CD4-positive, alpha-beta T cell (primary cell): ENCODE measurements at regions not wholly inside any gene's neighbourhood (a gene's known extent, or its start where the extent isn't known, plus 50 kb on each side); places are given as distances from the start of the nearest gene placed in this dataset.

Source experiments
- ATAC-seq: fragments of 200-7000 bp; cut with Tn5 transposase; one replicate; pipeline ENCODE4 v1.10.0; 2022; ENCODE audit warnings: mild to moderate bottlenecking; ENCODE audit not compliant: poor library complexity
- CTCF ChIA-PET: fragments of 350-600 bp; sonication (Branson Sonifier 250); formaldehyde crosslinking; loops from one replicate; lab custom pipeline; 2021; ENCODE audit warnings: antibody characterized with exemption, inconsistent platforms; lab: Charles Lee
- POLR2A ChIA-PET: fragments of 350-600 bp; sonication (Branson Sonifier 250); formaldehyde crosslinking; loops from one replicate; lab custom pipeline; 2021; ENCODE audit warnings: antibody characterized with exemption, inconsistent platforms; lab: Charles Lee
- DNase-seq, 14 experiments: peaks; one replicate each; pipeline ENCODE4 v3.0.0-alpha.2; 2013 to 2020; ENCODE audit warnings: mixed read lengths in 2 of 14
- H3K27ac ChIP-seq, 2 donors: one replicate each; pipeline versions ENCODE4 v1.5.1 to v1.7.0; 2013; ENCODE audit warnings: low read length in 2 of 2, low read depth in 1 of 2, mild to moderate bottlenecking in 1 of 2
- H3K27me3 ChIP-seq, 2 experiments: 1 replicate in 1 of 2; 2 replicates in 1 of 2; pipeline versions ENCODE4 v1.6.1 to v1.7.0; 2013; ENCODE audit warnings: low read length in 2 of 2, control low read depth in 1 of 2, mild to moderate bottlenecking in 1 of 2, moderate library complexity in 1 of 2; ENCODE audit not compliant: insufficient read depth in 2 of 2, control insufficient read depth in 1 of 2
- H3K36me3 ChIP-seq: one replicate; pipeline ENCODE4 v1.6.1; 2013; ENCODE audit warnings: low read length, control low read depth; ENCODE audit not compliant: insufficient read depth
- H3K4me1 ChIP-seq: one replicate; pipeline ENCODE4 v1.6.1; 2013; ENCODE audit warnings: low read length, control low read depth; ENCODE audit not compliant: insufficient read depth
- H3K4me3 ChIP-seq: one replicate; pipeline ENCODE4 v1.5.1; 2013; ENCODE audit warnings: mild to moderate bottlenecking, low read length, moderate library complexity
- H3K9me3 ChIP-seq, 2 experiments: 1 replicate in 1 of 2; 2 replicates in 1 of 2; pipeline versions ENCODE4 v1.6.1 to v1.7.0; 2013; ENCODE audit warnings: low read length in 2 of 2, mild to moderate bottlenecking in 2 of 2, control low read depth in 1 of 2, moderate library complexity in 1 of 2; ENCODE audit not compliant: control insufficient read depth in 1 of 2, insufficient read depth in 1 of 2
- H3K27ac Mint-ChIP-seq: one replicate; pipeline ENCODE4 v1.8.0; 2020; ENCODE audit warnings: mixed read lengths
- H3K27me3 Mint-ChIP-seq: one replicate; pipeline ENCODE4 v1.8.0; 2021; ENCODE audit warnings: mixed read lengths
- H3K36me3 Mint-ChIP-seq: one replicate; pipeline ENCODE4 v1.8.0; 2021; ENCODE audit warnings: low read depth, mixed read lengths
- H3K4me1 Mint-ChIP-seq: one replicate; pipeline ENCODE4 v1.8.0; 2021; ENCODE audit warnings: low read depth, mixed read lengths
- H3K4me3 Mint-ChIP-seq: one replicate; pipeline ENCODE4 v1.8.0; 2020; ENCODE audit warnings: mild to moderate bottlenecking, mixed read lengths
- H3K9me3 Mint-ChIP-seq: one replicate; pipeline ENCODE4 v1.8.0; 2020; ENCODE audit warnings: mixed read lengths
- intact Hi-C, 2 experiments: fragments of 100-400 bp; cut with DNase I in 1 of 2; cut with micrococcal nuclease in 1 of 2; formaldehyde crosslinking; loops; one replicate each; pipeline versions ENCODE4 v1.15.1 to v1.9.0; 2023 to 2025; cut with DNase I, micrococcal nuclease
- TF ChIP-seq, protein P1 (sequence below): fragments of 200-600 bp; IDR thresholded peaks from one replicate; pipeline ENCODE4 v1.8.0; 2022; ENCODE audit warnings: antibody characterized with exemption, mild to moderate bottlenecking

DNA sequence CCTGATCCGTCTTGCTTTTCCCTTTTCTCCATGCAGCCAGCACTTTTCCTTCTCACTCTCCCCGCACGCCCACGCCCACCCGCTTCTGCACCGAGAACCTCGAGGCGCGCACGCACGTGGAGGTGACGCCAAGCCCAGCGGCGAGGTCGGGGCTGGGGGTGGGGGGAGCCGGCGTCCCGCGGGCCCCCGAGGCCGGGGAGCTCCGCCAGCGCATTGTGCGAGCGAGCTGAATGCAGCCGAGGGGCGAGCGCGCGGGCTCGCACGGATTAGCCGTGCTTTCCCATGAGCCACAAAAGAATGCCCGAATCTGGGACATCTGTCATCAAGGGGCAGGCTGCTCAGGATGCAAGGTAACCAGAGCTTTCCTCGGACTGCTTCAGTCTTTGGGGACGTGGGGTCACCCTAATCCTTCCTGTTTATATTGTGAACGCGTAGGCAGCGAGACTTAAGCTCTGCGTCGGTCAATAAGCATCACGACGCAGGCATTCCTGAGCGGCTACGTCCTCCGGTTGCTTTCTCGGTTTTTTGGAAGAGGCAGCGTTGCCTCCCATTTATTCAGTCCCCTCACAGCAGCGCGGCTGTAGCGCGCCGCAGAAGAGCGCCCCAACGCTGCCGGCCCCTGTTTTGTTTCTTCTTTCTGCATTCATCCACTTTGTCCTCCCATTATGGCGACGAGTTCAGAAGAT is 67.3 kb upstream of the AKT3 start:
- Mint-ChIP-seq H3K9me3 (no peaks in the 10 kb centered on the region), H3K27me3 (peaks cover 73% of the 10 kb centered on the region), H3K4me3 (peak overlapping the region; percentile 87), H3K27ac (no peak overlapping the region), H3K4me1 (peaks cover 15% of the 10 kb centered on the region), H3K36me3 (no peaks in the 10 kb centered on the region)
- ATAC-seq (peak; percentile 37), DNase-seq (peak in 5 of 14 experiments; percentile 2 to 28 (median 14))
- no peaks in the 10 kb centered on the region for H3K9me3 ChIP-seq
- intact Hi-C loops, result no loop called here
- ChIA-PET CTCF (no interaction called here), POLR2A (interaction anchor here (0.7 to 1.2 kb wide), 2 partner anchors 17 to 537 kb away, joined by 3 read pairs; no protein-coding TSS in a partner anchor)
- TF ChIP-seq, protein P1, sequence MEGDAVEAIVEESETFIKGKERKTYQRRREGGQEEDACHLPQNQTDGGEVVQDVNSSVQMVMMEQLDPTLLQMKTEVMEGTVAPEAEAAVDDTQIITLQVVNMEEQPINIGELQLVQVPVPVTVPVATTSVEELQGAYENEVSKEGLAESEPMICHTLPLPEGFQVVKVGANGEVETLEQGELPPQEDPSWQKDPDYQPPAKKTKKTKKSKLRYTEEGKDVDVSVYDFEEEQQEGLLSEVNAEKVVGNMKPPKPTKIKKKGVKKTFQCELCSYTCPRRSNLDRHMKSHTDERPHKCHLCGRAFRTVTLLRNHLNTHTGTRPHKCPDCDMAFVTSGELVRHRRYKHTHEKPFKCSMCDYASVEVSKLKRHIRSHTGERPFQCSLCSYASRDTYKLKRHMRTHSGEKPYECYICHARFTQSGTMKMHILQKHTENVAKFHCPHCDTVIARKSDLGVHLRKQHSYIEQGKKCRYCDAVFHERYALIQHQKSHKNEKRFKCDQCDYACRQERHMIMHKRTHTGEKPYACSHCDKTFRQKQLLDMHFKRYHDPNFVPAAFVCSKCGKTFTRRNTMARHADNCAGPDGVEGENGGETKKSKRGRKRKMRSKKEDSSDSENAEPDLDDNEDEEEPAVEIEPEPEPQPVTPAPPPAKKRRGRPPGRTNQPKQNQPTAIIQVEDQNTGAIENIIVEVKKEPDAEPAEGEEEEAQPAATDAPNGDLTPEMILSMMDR, result no peak
- H3K36me3 ChIP-seq, result no peaks in the 10 kb centered on the region
- H3K27me3 ChIP-seq, result peaks cover 30 to 33% of the 10 kb centered on the region in 2 experiments
- peak overlapping the region; percentile 55 for H3K4me3 ChIP-seq
- peaks cover 19% of the 10 kb centered on the region for H3K4me1 ChIP-seq
- no peak overlapping the region for H3K27ac ChIP-seq

- H3K36me3 ChIP-seq, result no peaks in the 10 kb centered on the region
- TF ChIP-seq, protein P1, result no peak
- peaks cover 63% of the 10 kb centered on the region for H3K27me3 Mint-ChIP-seq
- H3K9me3 Mint-ChIP-seq, result no peaks in the 10 kb centered on the region
- no peak overlapping the region for H3K4me3 ChIP-seq
- H3K36me3 Mint-ChIP-seq, result no peaks in the 10 kb centered on the region
- ATAC-seq (no peak), DNase-seq (no peak)
- CTCF ChIA-PET, result no interaction called here
- POLR2A ChIA-PET, result no interaction called here
- no peaks in the 10 kb centered on the region for H3K9me3 ChIP-seq
- H3K4me3 Mint-ChIP-seq, result peak overlapping the region; percentile 3
- H3K4me1 Mint-ChIP-seq, result peaks cover 15% of the 10 kb centered on the region
- H3K27ac Mint-ChIP-seq, result no peak overlapping the region
- no peak overlapping the region for H3K27ac ChIP-seq
- H3K4me1 ChIP-seq, result peaks cover 19% of the 10 kb centered on the region
- intact Hi-C loops, result no loop called here
- H3K27me3 ChIP-seq, result peaks cover 30% of the 10 kb centered on the region in 2 experiments
Observed at GRCh38 chr1:243916160-243916559, 66.1 kb upstream of the AKT3 start.

DNA sequence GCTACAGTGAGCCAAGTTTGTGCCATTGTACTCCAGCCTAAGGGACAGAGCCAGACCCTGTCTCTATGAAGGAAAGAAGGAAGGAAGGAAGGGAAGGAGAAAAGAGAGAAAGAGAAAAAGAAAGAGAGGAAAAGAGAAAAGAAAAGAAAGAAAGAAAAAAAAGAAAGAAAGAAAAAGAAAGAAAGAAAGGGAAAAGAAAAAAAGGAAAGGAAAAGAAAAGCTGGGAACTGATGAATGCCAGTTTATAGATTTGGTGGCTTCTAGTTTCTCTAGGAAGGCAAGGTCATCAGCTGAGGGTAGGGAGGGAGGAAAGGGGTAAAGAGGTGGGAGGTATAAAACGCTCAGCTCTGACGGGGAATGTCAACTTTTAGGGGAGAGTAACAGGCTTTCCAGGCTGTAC is 62.3 kb upstream of the AKT3 start:
- no peak for DNase-seq
- Histone ChIP-seq H3K27ac (no peak overlapping the region), H3K9me3 (no peaks in the 10 kb centered on the region), H3K4me1 (peaks cover 10% of the 10 kb centered on the region), H3K36me3 (no peaks in the 10 kb centered on the region), H3K4me3 (no peak overlapping the region), H3K27me3 (peaks cover 10 to 14% of the 10 kb centered on the region in 2 experiments)
- Mint-ChIP-seq H3K4me1 (peaks cover 4% of the 10 kb centered on the region), H3K9me3 (no peaks in the 10 kb centered on the region), H3K27me3 (peaks cover 40% of the 10 kb centered on the region), H3K36me3 (no peaks in the 10 kb centered on the region), H3K27ac (no peak overlapping the region), H3K4me3 (no peak overlapping the region)
- ChIA-PET CTCF (no interaction called here), POLR2A (no interaction called here)
- ATAC-seq, result no peak
- intact Hi-C loops, result no loop called here
- TF ChIP-seq, protein P1, result no peak
